GM12878 (cell line): ENCODE measurements at regions not wholly inside any gene's neighbourhood (a gene's known extent, or its start where the extent isn't known, plus 50 kb on each side); places are given as distances from the start of the nearest gene placed in this dataset.

Experiments used
- ATAC-seq: fragments of 200-7000 bp; cut with Tn5 transposase; 3 replicates; pipeline ENCODE4 v1.9.1; 2020; ENCODE audit warnings: mild to moderate bottlenecking, moderate library complexity
- BruUV-seq: library from RNA; stranded (reverse); fragments of 400-500 nt; replicated peaks from 2 replicates; lab custom pipeline; 2021; lab: Mats Ljungman, UMichigan
- CTCF ChIA-PET: fragments of 300-600 bp; sonication (Branson Sonifier 250); formaldehyde crosslinking; extraction: SDS; loops from one replicate; lab custom pipeline; 2021; ENCODE audit warnings: inconsistent platforms; lab: Yijun Ruan, JAX
- POLR2A ChIA-PET: fragments of 350-600 bp; formaldehyde crosslinking; extraction: SDS; loops from one replicate; lab custom pipeline; 2021; ENCODE audit warnings: inconsistent platforms; lab: Charles Lee
- RAD21 ChIA-PET: fragments of 300-600 bp; sonication (Branson Sonifier 250); formaldehyde crosslinking; loops from one replicate; lab custom pipeline; 2023; ENCODE audit warnings: antibody characterized with exemption; ENCODE audit not compliant: unreplicated experiment; lab: Charles Lee
- SMC1A ChIA-PET: fragments of 300-600 bp; sonication (Branson Sonifier 250); formaldehyde crosslinking; loops from one replicate; lab custom pipeline; 2023; ENCODE audit not compliant: unreplicated experiment, uncharacterized antibody; lab: Charles Lee
- DNase-seq: peaks from one replicate; pipeline ENCODE4 v3.0.0-alpha.2; 2011; ENCODE audit warnings: low read depth, low spot score
- FAIRE-seq: peaks from 3 replicates; lab custom pipeline; 2011; peaks lifted over from hg19 to GRCh38; lab: Jason Lieb, UNC
- H2AFZ ChIP-seq: 2 replicates; pipeline ENCODE4 v1.6.0; 2011; ENCODE audit warnings: low read depth, low read length, control low read depth; ENCODE audit not compliant: control insufficient read depth
- H3K27ac ChIP-seq: 2 replicates; pipeline ENCODE4 v1.5.1; 2011; ENCODE audit warnings: control low read depth; ENCODE audit not compliant: control insufficient read depth, insufficient read depth
- H3K27me3 ChIP-seq, 2 experiments: replicated peaks in 1 of 2; 2 replicates each; pipeline versions ENCODE4 v1.6.0 to v1.6.1; 2011; ENCODE audit warnings: low read length in 1 of 2; ENCODE audit not compliant: control insufficient read depth in 2 of 2, insufficient read depth in 2 of 2
- H3K36me3 ChIP-seq, 2 experiments: 2 replicates each; pipeline ENCODE4 v1.5.1; 2011; ENCODE audit warnings: low read length in 1 of 2; ENCODE audit not compliant: control insufficient read depth in 2 of 2, insufficient read depth in 2 of 2
- H3K4me1 ChIP-seq: 2 replicates; pipeline ENCODE4 v1.6.1; 2011; ENCODE audit warnings: mild to moderate bottlenecking, low read length, moderate library complexity, mixed read lengths; ENCODE audit not compliant: control insufficient read depth, insufficient read depth
- H3K4me2 ChIP-seq: 2 replicates; pipeline ENCODE4 v1.6.0; 2011; ENCODE audit warnings: control low read depth; ENCODE audit not compliant: control insufficient read depth, insufficient read depth
- H3K4me3 ChIP-seq: fragments of 200-600 bp; sonication (generic); 2 replicates; pipeline ENCODE4 v1.5.1; 2016
- H3K79me2 ChIP-seq: 2 replicates; pipeline ENCODE4 v1.6.0; 2011; ENCODE audit warnings: low read length; ENCODE audit not compliant: control insufficient read depth, insufficient read depth
- H3K9ac ChIP-seq: 2 replicates; pipeline ENCODE4 v1.8.0; 2011; ENCODE audit warnings: low read length, control low read depth, mixed read lengths; ENCODE audit not compliant: control insufficient read depth, insufficient read depth
- H3K9me3 ChIP-seq: replicated peaks from 3 replicates; pipeline ENCODE4 v1.5.1; 2011; ENCODE audit warnings: mild to moderate bottlenecking, low read length; ENCODE audit not compliant: control insufficient read depth, insufficient read depth
- H4K20me1 ChIP-seq: 2 replicates; pipeline ENCODE4 v1.6.0; 2011; ENCODE audit not compliant: control insufficient read depth, insufficient read depth
- CEBPZ ChIP-seq: fragments of 150-350 bp; IDR thresholded peaks from 2 replicates; pipeline ENCODE4 v1.6.1; 2016; ENCODE audit warnings: low read depth, low read length
- CHD4 ChIP-seq: fragments of 200-600 bp; sonication (generic); IDR thresholded peaks from 2 replicates; pipeline ENCODE4 v1.6.1; 2016; ENCODE audit warnings: mild to moderate bottlenecking
- ETV6 ChIP-seq, 2 experiments: fragments of 450-650 bp in 1 of 2; IDR thresholded peaks in 1 of 2; conservative IDR thresholded peaks in 1 of 2; 2 replicates each; pipeline ENCODE4 v1.6.1; 2014; ENCODE audit warnings: antibody characterized with exemption in 1 of 2, borderline replicate concordance in 1 of 2, low read depth in 1 of 2, mild to moderate bottlenecking in 1 of 2, moderate library complexity in 1 of 2
- JUND ChIP-seq: IDR thresholded peaks from 2 replicates; pipeline ENCODE4 v1.6.1; 2012; ENCODE audit warnings: low read depth, mild to moderate bottlenecking, low read length, improper control_type of control experiment, moderate library complexity
- MEF2B ChIP-seq: fragments of 450-650 bp; IDR thresholded peaks from 2 replicates; pipeline ENCODE4 v1.6.1; 2018; ENCODE audit warnings: mild to moderate bottlenecking, moderate library complexity; ENCODE audit not compliant: partially characterized antibody, poor library complexity, severe bottlenecking
- SKIL ChIP-seq: fragments of 450-650 bp; IDR thresholded peaks from 2 replicates; pipeline ENCODE4 v1.6.1; 2017; ENCODE audit warnings: mild to moderate bottlenecking, low read depth, inconsistent platforms; ENCODE audit not compliant: poor library complexity, severe bottlenecking
- SMARCA5 ChIP-seq: fragments of 450-650 bp; IDR thresholded peaks from 2 replicates; pipeline ENCODE4 v1.6.1; 2017; ENCODE audit warnings: mild to moderate bottlenecking
- SREBF2 ChIP-seq: IDR thresholded peaks from 2 replicates; pipeline ENCODE4 v1.6.1; 2012; ENCODE audit warnings: mild to moderate bottlenecking, low read length
- SRF ChIP-seq, 2 experiments: IDR thresholded peaks; 2 replicates each; pipeline ENCODE4 v1.6.1; 2011; ENCODE audit warnings: low read depth in 2 of 2, low read length in 2 of 2, mild to moderate bottlenecking in 1 of 2, moderate library complexity in 1 of 2
- ZZZ3 ChIP-seq: IDR thresholded peaks from 2 replicates; pipeline ENCODE4 v1.6.1; 2011; ENCODE audit warnings: low read depth; ENCODE audit not compliant: control insufficient read depth, insufficient read length
- WGBS: methylation state at CpG from one replicate; pipeline ENCODE4 v1.1.6; 2016; ENCODE audit warnings: low lambda C conversion rate; ENCODE audit not compliant: insufficient replicate concordance, insufficient coverage; ENCODE audit errors: missing lambda C conversion rate; 5-methylcytosine and 5-hydroxymethylcytosine counted together
- in situ Hi-C: fragments of 300-500 bp; cut with MboI; formaldehyde crosslinking; loops from 9 replicates; pipeline ENCODE4 v1.14.3; 2018; ENCODE audit warnings: mixed read lengths
- intact Hi-C: fragments of 100-400 bp; cut with micrococcal nuclease; formaldehyde crosslinking; loops from one replicate; pipeline ENCODE4 v1.14.2; 2022; ENCODE audit not compliant: unreplicated experiment

- TF ChIP-seq CEBPZ (no peak), SMARCA5 (no peak), SKIL (no peak)
These were observed 126.5 kb upstream of the CHRM2 start (continued) for GRCh38 chr7:136741941-136742340.

- ChIA-PET RAD21 (no interaction called here), CTCF (no interaction called here), SMC1A (no interaction called here), POLR2A (no interaction called here)
- Histone ChIP-seq H3K4me1 (no peaks in the 10 kb centered on the region), H3K27me3 (no peaks in the 10 kb centered on the region), H4K20me1 (no peaks in the 10 kb centered on the region), H3K9ac (no peak overlapping the region), H3K27ac (no peak overlapping the region), H3K4me3 (no peak overlapping the region), H2AFZ (no peak overlapping the region), H3K79me2 (no peaks in the 10 kb centered on the region), H3K36me3 (no peaks in the 10 kb centered on the region), H3K9me3 (no peaks in the 10 kb centered on the region), H3K4me2 (no peak overlapping the region)
- WGBS, result 14% methylated on average over 5 of the region's 5 CpGs
- no peak for TF ChIP-seq SRF (IDR thresholded peaks at IDR 0.05; ENCODE audit: low read depth in 2 of 2, low read length in 2 of 2)
- no peak for TF ChIP-seq ZZZ3
- peak; percentile 19 for TF ChIP-seq MEF2B
- TF ChIP-seq ETV6 (conservative IDR thresholded peaks at IDR 0.05 in 1 of 2, IDR thresholded peaks at IDR 0.05 in 1 of 2; ENCODE audit: borderline replicate concordance in 1 of 2, low read depth in 1 of 2), result no peak
- no peak for TF ChIP-seq CHD4
- no peak for TF ChIP-seq SREBF2
- no peak for TF ChIP-seq JUND
- FAIRE-seq (no peak), ATAC-seq (no peak), DNase-seq (no peak)
- in situ Hi-C loops (no loop called here), intact Hi-C loops (no loop called here)
- BruUV-seq, result no TSS peak
These were observed 139.5 kb upstream of the CHRM2 start for GRCh38 chr7:136728945-136729344.
